Body of pancreas (tissue), 4 donors: ENCODE measurements at regions not wholly inside any gene's neighbourhood (a gene's known extent, or its start where the extent isn't known, plus 50 kb on each side); places are given as distances from the start of the nearest gene placed in this dataset.

Experiments
- ATAC-seq: fragments of 150-250 bp; one replicate; pipeline ENCODE4 v1.9.1; 2016
- DNase-seq, 4 donors: peaks; one replicate each; pipeline ENCODE4 v3.0.0-alpha.2; 2019
- H3K27ac ChIP-seq, 4 donors: fragments of 200-600 bp; sonication (generic); 1 replicate in 3 of 4; 2 replicates in 1 of 4; pipeline versions ENCODE4 v1.5.1 to v1.6.1; 2016 to 2019; ENCODE audit warnings: mild to moderate bottlenecking in 1 of 4, mixed read lengths in 1 of 4, moderate library complexity in 1 of 4
- H3K27me3 ChIP-seq, 2 donors: fragments of 200-600 bp; sonication (generic); one replicate each; pipeline ENCODE4 v1.6.0; 2016; ENCODE audit warnings: mild to moderate bottlenecking in 1 of 2
- H3K36me3 ChIP-seq, 2 donors: fragments of 200-600 bp; sonication (generic); replicated peaks in 1 of 2; 2 replicates each; pipeline ENCODE4 v1.5.1; 2016; ENCODE audit warnings: low read depth in 2 of 2; ENCODE audit not compliant: insufficient read depth in 1 of 2
- H3K4me1 ChIP-seq: fragments of 200-600 bp; sonication (generic); one replicate; pipeline ENCODE4 v1.6.0; 2016
- H3K4me3 ChIP-seq, 2 donors: fragments of 200-600 bp; sonication (generic); 1 replicate in 1 of 2; 2 replicates in 1 of 2; pipeline ENCODE4 v1.5.1; 2016 to 2019
- H3K9me3 ChIP-seq, 3 donors: fragments of 200-600 bp; sonication (generic); 1 replicate in 2 of 3; 2 replicates in 1 of 3; pipeline ENCODE4 v1.5.1; 2016
- POLR2A ChIP-seq, 3 donors: fragments of 450-650 bp; IDR thresholded peaks; one replicate each; pipeline ENCODE4 v1.6.1; 2016; ENCODE audit warnings: antibody characterized with exemption in 3 of 3, mild to moderate bottlenecking in 2 of 3
- WGBS, 2 donors: methylation state at CpG; one replicate each; pipeline ENCODE4 v1.1.5; 2017; 5-methylcytosine and 5-hydroxymethylcytosine counted together
- intact Hi-C: fragments of 100-400 bp; cut with DNase I; formaldehyde crosslinking; loops from one replicate; pipeline ENCODE4 v1.15.1; 2023
- TF ChIP-seq, protein P1 (sequence below), 7 experiments: fragments of 450-650 bp in 4 of 7; fragments of 200-600 bp in 3 of 7; sonication (generic) in 3 of 7; IDR thresholded peaks; one replicate each; pipeline ENCODE4 v1.5.1; 2016 to 2019; ENCODE audit warnings: antibody characterized with exemption in 7 of 7

GRCh38 chr4:3857269-3857926 lies 91.2 kb downstream of the ADRA2C start:
- intact Hi-C loops, result no loop called here
- TF ChIP-seq, protein P1, sequence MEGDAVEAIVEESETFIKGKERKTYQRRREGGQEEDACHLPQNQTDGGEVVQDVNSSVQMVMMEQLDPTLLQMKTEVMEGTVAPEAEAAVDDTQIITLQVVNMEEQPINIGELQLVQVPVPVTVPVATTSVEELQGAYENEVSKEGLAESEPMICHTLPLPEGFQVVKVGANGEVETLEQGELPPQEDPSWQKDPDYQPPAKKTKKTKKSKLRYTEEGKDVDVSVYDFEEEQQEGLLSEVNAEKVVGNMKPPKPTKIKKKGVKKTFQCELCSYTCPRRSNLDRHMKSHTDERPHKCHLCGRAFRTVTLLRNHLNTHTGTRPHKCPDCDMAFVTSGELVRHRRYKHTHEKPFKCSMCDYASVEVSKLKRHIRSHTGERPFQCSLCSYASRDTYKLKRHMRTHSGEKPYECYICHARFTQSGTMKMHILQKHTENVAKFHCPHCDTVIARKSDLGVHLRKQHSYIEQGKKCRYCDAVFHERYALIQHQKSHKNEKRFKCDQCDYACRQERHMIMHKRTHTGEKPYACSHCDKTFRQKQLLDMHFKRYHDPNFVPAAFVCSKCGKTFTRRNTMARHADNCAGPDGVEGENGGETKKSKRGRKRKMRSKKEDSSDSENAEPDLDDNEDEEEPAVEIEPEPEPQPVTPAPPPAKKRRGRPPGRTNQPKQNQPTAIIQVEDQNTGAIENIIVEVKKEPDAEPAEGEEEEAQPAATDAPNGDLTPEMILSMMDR (IDR thresholded peaks at IDR 0.05), result no peak
- no peak for TF ChIP-seq POLR2A (IDR thresholded peaks at IDR 0.05)
- Histone ChIP-seq H3K9me3 (no peaks in the 10 kb centered on the region), H3K4me1 (no peaks in the 10 kb centered on the region), H3K27ac (no peak overlapping the region), H3K4me3 (no peak overlapping the region), H3K36me3 (no peaks in the 10 kb centered on the region), H3K27me3 (peaks cover 0 to 8% of the 10 kb centered on the region in 2 donors)
- DNase-seq (no peak), ATAC-seq (no peak)
- 36 to 41% methylated on average over 8 to 9 of the region's 9 CpGs for WGBS, 2 donors

- WGBS, 2 donors, result 37 to 40% methylated on average over 2 to 6 of the region's 6 CpGs
- Histone ChIP-seq H3K27me3 (peaks cover 0 to 8% of the 10 kb centered on the region in 2 donors), H3K4me3 (no peak overlapping the region), H3K36me3 (no peaks in the 10 kb centered on the region), H3K9me3 (no peaks in the 10 kb centered on the region), H3K4me1 (no peaks in the 10 kb centered on the region), H3K27ac (no peak overlapping the region)
- DNase-seq, result no peak
- TF ChIP-seq POLR2A (IDR thresholded peaks at IDR 0.05), result no peak
- no peak for ATAC-seq
- intact Hi-C loops, result no loop called here
Measured at GRCh38 chr4:3858046-3858730, 92.0 kb downstream of the ADRA2C start.

GRCh38 chr4:3858765-3859388 lies 92.7 kb downstream of the ADRA2C start:
- no peak for DNase-seq
- TF ChIP-seq POLR2A (IDR thresholded peaks at IDR 0.05), result no peak
- TF ChIP-seq, protein P1 (IDR thresholded peaks at IDR 0.05), result no peak
- H3K27me3 ChIP-seq, result peaks cover 0 to 8% of the 10 kb centered on the region in 2 donors

DNA sequence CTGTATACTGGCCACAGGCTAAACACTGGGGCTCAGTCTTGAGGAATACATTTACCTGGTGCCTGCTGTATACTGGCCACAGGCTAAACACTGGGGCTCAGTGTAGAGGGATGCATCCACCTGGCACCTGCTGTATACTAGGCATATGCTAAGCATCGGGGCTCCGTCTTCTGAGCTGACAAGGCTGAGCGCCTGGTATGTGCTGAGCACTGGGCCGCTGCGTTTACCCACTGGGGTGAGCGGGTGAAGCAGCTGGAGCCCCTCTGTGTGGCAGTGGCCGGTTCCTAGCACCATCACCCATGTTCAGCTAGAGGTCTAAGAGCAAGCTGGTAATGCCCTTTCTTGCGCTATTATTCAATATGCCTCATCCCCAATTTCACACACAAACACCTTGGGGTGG lies 93.4 kb downstream of the ADRA2C start:
- WGBS, 2 donors, result 81% methylated on average over 8 of the region's 8 CpGs; no CpG with 5 or more reads in 1 of the 2 donors
- no peak overlapping the region for H3K4me3 ChIP-seq
- H3K4me1 ChIP-seq, result no peaks in the 10 kb centered on the region
- intact Hi-C loops, result no loop called here
- no peak overlapping the region for H3K27ac ChIP-seq
- H3K9me3 ChIP-seq, result no peaks in the 10 kb centered on the region
- no peak for TF ChIP-seq POLR2A (IDR thresholded peaks at IDR 0.05)
- TF ChIP-seq, protein P1 (IDR thresholded peaks at IDR 0.05), result no peak
- ATAC-seq, result no peak
- DNase-seq, result no peak
- no peaks in the 10 kb centered on the region for H3K36me3 ChIP-seq
- H3K27me3 ChIP-seq, result peaks cover 0 to 5% of the 10 kb centered on the region in 2 donors

More at GRCh38 chr4:3858765-3859388, 92.7 kb downstream of the ADRA2C start:
- 58 to 66% methylated on average over 6 to 9 of the region's 9 CpGs for WGBS, 2 donors
- no peak for ATAC-seq
- Histone ChIP-seq H3K4me1 (no peaks in the 10 kb centered on the region), H3K4me3 (no peak overlapping the region), H3K9me3 (no peaks in the 10 kb centered on the region), H3K27ac (no peak overlapping the region), H3K36me3 (no peaks in the 10 kb centered on the region)
- intact Hi-C loops, result no loop called here
